Islet of Langerhans (tissue), 1 donor: ENCODE measurements at regions not wholly inside any gene's neighbourhood (a gene's known extent, or its start where the extent isn't known, plus 50 kb on each side); places are given as distances from the start of the nearest gene placed in this dataset.

ENCODE experiments used
- FAIRE-seq: peaks from one replicate; lab custom pipeline; 2011; peaks lifted over from hg19 to GRCh38; lab: Jason Lieb, UNC

- no peak for FAIRE-seq
These were observed 93.7 kb upstream of the RBMS3 start for GRCh38 chr3:29186982-29187725.

GRCh38 chr3:29189328-29189727 is 91.5 kb upstream of the RBMS3 start:
- no peak for FAIRE-seq

GRCh38 chr3:29194139-29194538 is 86.7 kb upstream of the RBMS3 start:
- no peak for FAIRE-seq

GRCh38 chr3:29195056-29195455 is 85.8 kb upstream of the RBMS3 start:
- no peak for FAIRE-seq

GRCh38 chr3:29201604-29202003 is 79.3 kb upstream of the RBMS3 start:
- FAIRE-seq: no peak

- no peak for FAIRE-seq
These were observed 78.5 kb upstream of the RBMS3 start for GRCh38 chr3:29202378-29202777.

GRCh38 chr3:29203851-29204250 is 77.0 kb upstream of the RBMS3 start:
- no peak for FAIRE-seq

GRCh38 chr3:29207427-29207826 is 73.4 kb upstream of the RBMS3 start:
- no peak for FAIRE-seq

- no peak for FAIRE-seq
These were observed 68.0 kb upstream of the RBMS3 start for GRCh38 chr3:29212789-29213433.

GRCh38 chr3:29214009-29214658 is 66.7 kb upstream of the RBMS3 start:
- FAIRE-seq: no peak

GRCh38 chr3:29215948-29216347 is 64.9 kb upstream of the RBMS3 start:
- FAIRE-seq: no peak

GRCh38 chr3:29226706-29227105 is 54.2 kb upstream of the RBMS3 start:
- FAIRE-seq: no peak

- FAIRE-seq: no peak
These were observed 53.6 kb upstream of the RBMS3 start for GRCh38 chr3:29227307-29227706.
